ENCODE measurements at regions not wholly inside any gene's neighbourhood (a gene's known extent, or its start where the extent isn't known, plus 50 kb on each side); places are given as distances from the start of the nearest gene placed in this dataset.

DNA sequence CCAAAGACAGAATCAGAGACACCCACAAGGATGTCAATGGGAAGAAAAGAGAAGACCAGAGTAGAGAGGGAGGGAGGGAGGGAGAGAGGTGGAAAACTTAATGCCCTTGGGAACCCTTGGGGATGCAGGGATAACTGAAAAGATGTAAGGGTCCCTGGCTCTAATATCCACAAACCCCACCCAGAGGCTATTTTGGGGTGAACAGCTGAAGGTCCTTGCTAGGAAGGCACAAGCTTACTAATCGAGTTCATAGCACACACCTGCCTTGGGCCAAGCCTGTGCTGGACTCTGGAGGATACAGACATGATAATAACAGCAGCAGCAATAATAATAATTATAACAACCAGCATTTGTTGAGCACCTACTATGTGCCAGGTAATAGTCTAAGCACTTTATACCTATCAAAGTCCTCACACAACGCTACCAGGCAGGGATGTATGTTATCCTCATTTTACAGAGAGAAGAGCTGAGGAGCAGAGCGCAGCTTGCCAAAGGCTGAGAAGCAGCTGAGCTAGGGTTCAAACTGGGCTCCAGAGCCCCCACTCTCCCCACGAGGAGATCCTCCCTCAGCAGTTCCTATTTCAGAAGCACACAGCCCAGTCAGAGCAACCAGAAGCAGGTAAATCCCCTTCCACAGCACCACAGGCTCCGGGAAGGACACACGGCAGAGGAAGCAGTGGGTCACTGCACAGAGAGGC, 174.2 kb downstream of the ANKRD60 start:
- no peak for FAIRE-seq
- H4K5ac ChIP-seq (ENCODE audit: insufficient read length, low read depth, low read length): no peak overlapping the region
- CTCF ChIA-PET (ENCODE audit: partially characterized antibody): interaction anchor here (0.8 to 1.9 kb wide), 6 partner anchors 11 to 35 kb away, joined by 3 to 9 read pairs (median 4); no protein-coding TSS in a partner anchor

More for the DNA sequence above, 174.2 kb downstream of the ANKRD60 start:
- H2AK5ac ChIP-seq (ENCODE audit: low read depth, low read length): no peak overlapping the region
- H3K27ac ChIP-seq (ENCODE audit: low read depth, low read length): no peak overlapping the region
- no peak overlapping the region for H3K14ac ChIP-seq (ENCODE audit: insufficient read length)
- H3K36me3 ChIP-seq (ENCODE audit: control insufficient read depth in 2 of 4, insufficient read depth in 4 of 4, low read length in 3 of 4): no peaks in the 10 kb centered on the region
- no peak for DNase-seq (ENCODE audit: low read depth in 1 of 2, low spot score in 2 of 2)
- no peak overlapping the region for H4K91ac ChIP-seq (replicated peaks; ENCODE audit: insufficient read length, low read length)
- H4K8ac ChIP-seq (ENCODE audit: extremely low read depth, insufficient read depth, low read length): no peak overlapping the region
- no peak overlapping the region for H3K18ac ChIP-seq (ENCODE audit: extremely low read depth, low read length)
- H3K56ac ChIP-seq (replicated peaks; ENCODE audit: insufficient read length, low read depth, low read length): no peak overlapping the region
- H2BK120ac ChIP-seq (replicated peaks; ENCODE audit: low read depth, low read length): no peak overlapping the region
- no peaks in the 10 kb centered on the region for H3K79me2 ChIP-seq (ENCODE audit: control insufficient read depth in 1 of 2, insufficient read depth in 2 of 2, low read length in 2 of 2)
- no peak overlapping the region for H2BK15ac ChIP-seq (ENCODE audit: low read length)
- no peak overlapping the region for H3K4me2 ChIP-seq (ENCODE audit: insufficient read depth in 1 of 2, low read depth in 2 of 2, low read length in 2 of 2)
- H2BK12ac ChIP-seq (ENCODE audit: low read depth, low read length): no peak overlapping the region
- H2AFZ ChIP-seq (ENCODE audit: low read length): no peak overlapping the region; the same call in 1 of the 2 replicates
- H4K20me1 ChIP-seq (replicated peaks in 1 of 2; ENCODE audit: control insufficient read depth in 1 of 2, insufficient read depth in 2 of 2, low read length in 2 of 2): no peaks in the 10 kb centered on the region
- H3K23me2 ChIP-seq (ENCODE audit: low read depth, low read length): no peaks in the 10 kb centered on the region
- no peak for TF ChIP-seq SAP30 (IDR thresholded peaks at IDR 0.05; ENCODE audit: insufficient read depth, insufficient replicate concordance, low read length)
- TF ChIP-seq MAFK (IDR thresholded peaks at IDR 0.05; ENCODE audit: low read depth, low read length): no peak
- TF ChIP-seq SIN3A (conservative IDR thresholded peaks at IDR 0.05 in 1 of 2, IDR thresholded peaks at IDR 0.05 in 1 of 2; ENCODE audit: low read depth in 1 of 2, low read length in 2 of 2): no peak
- TF ChIP-seq NRF1 (IDR thresholded peaks at IDR 0.05; ENCODE audit: low read depth, low read length): no peak
- TF ChIP-seq CBX5 (IDR thresholded peaks at IDR 0.05; ENCODE audit: low read depth, low read length): no peak
- H3K23ac ChIP-seq (ENCODE audit: insufficient read length): no peak overlapping the region
- no peaks in the 10 kb centered on the region for H3K79me1 ChIP-seq (ENCODE audit: low read depth, low read length)
- 87% methylated on average over 6 of the region's 6 CpGs; no CpG with 5 or more reads in 1 of the 2 experiments for WGBS, 2 experiments (ENCODE audit: extremely low coverage in 1 of 2, insufficient coverage in 1 of 2, insufficient read length in 1 of 2, insufficient replicate concordance in 2 of 2, low coverage in 1 of 2, low lambda C conversion rate in 2 of 2, missing lambda C conversion rate in 1 of 2)
- peaks cover 0 to 7% of the 10 kb centered on the region in 2 experiments; a peak in 2 of 4 replicates for H3K9me3 ChIP-seq (ENCODE audit: insufficient read depth in 2 of 2, low read depth in 1 of 2, low read length in 1 of 2)
- peaks cover 0 to 7% (median 2%) of the 10 kb centered on the region in 4 experiments; a peak in 3 of 7 replicates for H3K4me1 ChIP-seq (replicated peaks in 1 of 4; ENCODE audit: control insufficient read depth in 3 of 4, insufficient read depth in 4 of 4, low read length in 3 of 4)
- H3K4me3 ChIP-seq (ENCODE audit: extremely low read depth in 1 of 4, insufficient read depth in 2 of 4, low read depth in 3 of 4, low read length in 4 of 4): no peak overlapping the region
- no peak overlapping the region for H3K4ac ChIP-seq (replicated peaks; ENCODE audit: insufficient read length, low read depth, low read length)
- H2BK20ac ChIP-seq (ENCODE audit: low read length): no peak overlapping the region
- no peaks in the 10 kb centered on the region for H3K27me3 ChIP-seq (replicated peaks in 1 of 4; ENCODE audit: control insufficient read depth in 3 of 4, extremely low read depth in 1 of 4, insufficient read depth in 3 of 4, low read length in 3 of 4)
- no peak overlapping the region for H2BK5ac ChIP-seq (ENCODE audit: low read depth, low read length)
- POLR2A ChIA-PET (ENCODE audit: partially characterized antibody): no interaction called here
- no peak overlapping the region for H3K9ac ChIP-seq (replicated peaks in 1 of 4; ENCODE audit: extremely low read depth in 1 of 4, low read depth in 3 of 4, low read length in 3 of 4)

Data from H1 (cell line).